ENCODE measurements at regions not wholly inside any gene's neighbourhood (a gene's known extent, or its start where the extent isn't known, plus 50 kb on each side); places are given as distances from the start of the nearest gene placed in this dataset.

GRCh38 chr2:107337209-107337898 lies 451.4 kb upstream of the ST6GAL2 start:
- H3K4me1 ChIP-seq (ENCODE audit: control insufficient read depth in 5 of 5, insufficient read depth in 5 of 5, low read length in 5 of 5): no peaks in the 10 kb centered on the region
- no peak overlapping the region for H3K27ac ChIP-seq (ENCODE audit: low read depth in 1 of 2, low read length in 1 of 2)
- no peaks in the 10 kb centered on the region for H3K36me3 ChIP-seq (ENCODE audit: control insufficient read depth in 4 of 4, insufficient read depth in 4 of 4, low read length in 4 of 4)
- H3K4me3 ChIP-seq: no peak overlapping the region
- no peak for DNase-seq
- H3K9ac ChIP-seq (ENCODE audit: insufficient read depth in 1 of 2, low read length in 2 of 2): no peak overlapping the region
- H3K27me3 ChIP-seq (ENCODE audit: control insufficient read depth in 3 of 3, insufficient read depth in 3 of 3, low read length in 2 of 3): no peaks in the 10 kb centered on the region
- H3K9me3 ChIP-seq (ENCODE audit: control insufficient read depth in 4 of 4, insufficient read depth in 3 of 4, low read length in 3 of 4): peaks cover 0 to 2% (median 0%) of the 10 kb centered on the region in 4 donors
- 66 to 73% methylated on average over 6 of the region's 6 CpGs for WGBS, 2 donors
- peak; percentile 19 for ATAC-seq (ENCODE audit: insufficient read depth, low FRiP score)
- no peak for TF ChIP-seq CTCF (IDR thresholded peaks at IDR 0.05; ENCODE audit: control extremely low read depth, extremely low read depth)

DNA sequence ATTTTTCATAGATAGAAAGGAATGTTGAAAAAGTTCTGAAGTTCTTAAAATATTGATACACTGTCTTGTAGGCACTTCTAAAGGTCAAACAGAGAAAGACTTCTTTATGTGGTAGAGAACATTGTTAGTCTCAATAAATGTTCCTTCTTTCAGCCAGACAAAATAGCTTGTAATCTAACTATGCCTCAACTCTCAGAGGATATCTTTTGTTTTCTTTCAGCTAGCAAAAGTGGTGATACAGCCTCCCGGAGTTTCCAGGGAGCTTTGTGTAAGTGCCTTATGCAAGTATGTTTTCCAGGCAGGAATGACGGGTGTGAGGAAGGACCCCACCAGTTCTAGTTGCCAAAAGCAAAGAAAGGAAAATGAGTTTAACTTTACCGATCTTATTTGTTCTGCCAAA lies 452.1 kb upstream of the ST6GAL2 start:
- WGBS, 2 donors: 76 to 83% methylated on average over 3 of the region's 3 CpGs
- no peaks in the 10 kb centered on the region for H3K4me1 ChIP-seq (ENCODE audit: control insufficient read depth in 5 of 5, insufficient read depth in 5 of 5, low read length in 5 of 5)
- H3K9ac ChIP-seq (ENCODE audit: insufficient read depth in 1 of 2, low read length in 2 of 2): no peak overlapping the region
- H3K27me3 ChIP-seq (ENCODE audit: control insufficient read depth in 3 of 3, insufficient read depth in 3 of 3, low read length in 2 of 3): no peaks in the 10 kb centered on the region
- peaks cover 0 to 2% (median 0%) of the 10 kb centered on the region in 4 donors for H3K9me3 ChIP-seq (ENCODE audit: control insufficient read depth in 4 of 4, insufficient read depth in 3 of 4, low read length in 3 of 4)
- peak overlapping the region in 1 of 2 donors; percentile 29 for H3K27ac ChIP-seq (ENCODE audit: low read depth in 1 of 2, low read length in 1 of 2)
- no peaks in the 10 kb centered on the region for H3K36me3 ChIP-seq (ENCODE audit: control insufficient read depth in 4 of 4, insufficient read depth in 4 of 4, low read length in 4 of 4)
- H3K4me3 ChIP-seq: no peak overlapping the region
- ATAC-seq (ENCODE audit: insufficient read depth, low FRiP score): no peak
- TF ChIP-seq CTCF (IDR thresholded peaks at IDR 0.05; ENCODE audit: control extremely low read depth, extremely low read depth): no peak
- no peak for DNase-seq

- H3K36me3 ChIP-seq (ENCODE audit: control insufficient read depth in 4 of 4, insufficient read depth in 4 of 4, low read length in 4 of 4): no peaks in the 10 kb centered on the region
- WGBS, 2 donors: 76 to 80% methylated on average over 6 of the region's 6 CpGs
- no peak for TF ChIP-seq CTCF (IDR thresholded peaks at IDR 0.05; ENCODE audit: control extremely low read depth, extremely low read depth)
- H3K4me3 ChIP-seq: no peak overlapping the region
- H3K27me3 ChIP-seq (ENCODE audit: control insufficient read depth in 3 of 3, insufficient read depth in 3 of 3, low read length in 2 of 3): no peaks in the 10 kb centered on the region
- no peak for ATAC-seq (ENCODE audit: insufficient read depth, low FRiP score)
- no peak for DNase-seq
- H3K9ac ChIP-seq (ENCODE audit: insufficient read depth in 1 of 2, low read length in 2 of 2): no peak overlapping the region
- peaks cover 0 to 2% (median 0%) of the 10 kb centered on the region in 4 donors for H3K9me3 ChIP-seq (ENCODE audit: control insufficient read depth in 4 of 4, insufficient read depth in 3 of 4, low read length in 3 of 4)
- H3K27ac ChIP-seq (ENCODE audit: low read depth in 1 of 2, low read length in 1 of 2): peak overlapping the region in 1 of 2 donors; percentile 29
- H3K4me1 ChIP-seq (ENCODE audit: control insufficient read depth in 5 of 5, insufficient read depth in 5 of 5, low read length in 5 of 5): no peaks in the 10 kb centered on the region
Observed at GRCh38 chr2:107338571-107338970, 452.6 kb upstream of the ST6GAL2 start.

GRCh38 chr2:107340955-107341354 lies 455.0 kb upstream of the ST6GAL2 start:
- Histone ChIP-seq H3K27ac (ENCODE audit: low read depth in 1 of 2, low read length in 1 of 2) (no peak overlapping the region), H3K4me3 (no peak overlapping the region), H3K9me3 (ENCODE audit: control insufficient read depth in 4 of 4, insufficient read depth in 3 of 4, low read length in 3 of 4) (peaks cover 0 to 2% (median 0%) of the 10 kb centered on the region in 4 donors), H3K9ac (ENCODE audit: insufficient read depth in 1 of 2, low read length in 2 of 2) (no peak overlapping the region), H3K27me3 (ENCODE audit: control insufficient read depth in 3 of 3, insufficient read depth in 3 of 3, low read length in 2 of 3) (no peaks in the 10 kb centered on the region), H3K4me1 (ENCODE audit: control insufficient read depth in 5 of 5, insufficient read depth in 5 of 5, low read length in 5 of 5) (no peaks in the 10 kb centered on the region), H3K36me3 (ENCODE audit: control insufficient read depth in 4 of 4, insufficient read depth in 4 of 4, low read length in 4 of 4) (no peaks in the 10 kb centered on the region)
- WGBS, 2 donors: 89 to 92% methylated on average over 2 of the region's 2 CpGs
- DNase-seq: no peak
- no peak for TF ChIP-seq CTCF (IDR thresholded peaks at IDR 0.05; ENCODE audit: control extremely low read depth, extremely low read depth)
- ATAC-seq (ENCODE audit: insufficient read depth, low FRiP score): no peak
